Prostate gland (tissue), 2 donors: ENCODE measurements at regions not wholly inside any gene's neighbourhood (a gene's known extent, or its start where the extent isn't known, plus 50 kb on each side); places are given as distances from the start of the nearest gene placed in this dataset.

Experiments
- DNase-seq: peaks from one replicate; pipeline ENCODE4 v3.0.0-alpha.2; 2019; ENCODE audit warnings: low spot score
- H3K27ac ChIP-seq, 2 donors: fragments of 200-600 bp; sonication (generic); 2 replicates each; pipeline ENCODE4 v1.5.1; 2017 to 2019
- H3K27me3 ChIP-seq: fragments of 200-600 bp; sonication (generic); replicated peaks from 2 replicates; pipeline ENCODE4 v1.5.1; 2019; ENCODE audit not compliant: insufficient read depth
- H3K36me3 ChIP-seq, 2 donors: fragments of 200-600 bp; sonication (generic); 1 replicate in 1 of 2; 2 replicates in 1 of 2; pipeline versions ENCODE4 v1.5.1 to v1.8.1; 2017 to 2019
- H3K4me1 ChIP-seq: fragments of 200-600 bp; sonication (generic); replicated peaks from 2 replicates; pipeline ENCODE4 v1.5.1; 2019
- H3K4me3 ChIP-seq, 2 donors: fragments of 200-600 bp; sonication (generic); 2 replicates each; pipeline ENCODE4 v1.5.1; 2017 to 2019
- H3K9me3 ChIP-seq: fragments of 200-600 bp; sonication (generic); 2 replicates; pipeline ENCODE4 v1.5.1; 2017
- POLR2A ChIP-seq: fragments of 450-650 bp; IDR thresholded peaks from one replicate; pipeline ENCODE4 v1.6.1; 2016; ENCODE audit warnings: antibody characterized with exemption, mild to moderate bottlenecking
- POLR2AphosphoS5 ChIP-seq: sonication (generic); formaldehyde crosslinking; IDR thresholded peaks from one replicate; pipeline ENCODE4 v1.6.1; 2017; ENCODE audit warnings: antibody characterized with exemption
- WGBS: methylation state at CpG from one replicate; pipeline ENCODE4 v1.1.5; 2018; 5-methylcytosine and 5-hydroxymethylcytosine counted together
- intact Hi-C: fragments of 100-400 bp; cut with DNase I; formaldehyde crosslinking; loops from one replicate; pipeline ENCODE4 v1.14.2; 2022
- TF ChIP-seq, protein P1 (sequence below), 4 experiments: fragments of 200-600 bp in 2 of 4; fragments of 450-650 bp in 2 of 4; sonication (generic) in 2 of 4; IDR thresholded peaks; 1 replicate in 3 of 4; 2 replicates in 1 of 4; pipeline ENCODE4 v1.5.1; 2016 to 2019; ENCODE audit warnings: antibody characterized with exemption in 4 of 4, mild to moderate bottlenecking in 2 of 4, moderate library complexity in 2 of 4

GRCh38 chr1:82225421-82226185 is 424.9 kb downstream of the ADGRL2 start:
- H3K27me3 ChIP-seq: no peaks in the 10 kb centered on the region
- no peak overlapping the region for H3K27ac ChIP-seq
- H3K9me3 ChIP-seq: no peaks in the 10 kb centered on the region
- TF ChIP-seq POLR2AphosphoS5 (no peak), POLR2A (no peak)
- TF ChIP-seq, protein P1, sequence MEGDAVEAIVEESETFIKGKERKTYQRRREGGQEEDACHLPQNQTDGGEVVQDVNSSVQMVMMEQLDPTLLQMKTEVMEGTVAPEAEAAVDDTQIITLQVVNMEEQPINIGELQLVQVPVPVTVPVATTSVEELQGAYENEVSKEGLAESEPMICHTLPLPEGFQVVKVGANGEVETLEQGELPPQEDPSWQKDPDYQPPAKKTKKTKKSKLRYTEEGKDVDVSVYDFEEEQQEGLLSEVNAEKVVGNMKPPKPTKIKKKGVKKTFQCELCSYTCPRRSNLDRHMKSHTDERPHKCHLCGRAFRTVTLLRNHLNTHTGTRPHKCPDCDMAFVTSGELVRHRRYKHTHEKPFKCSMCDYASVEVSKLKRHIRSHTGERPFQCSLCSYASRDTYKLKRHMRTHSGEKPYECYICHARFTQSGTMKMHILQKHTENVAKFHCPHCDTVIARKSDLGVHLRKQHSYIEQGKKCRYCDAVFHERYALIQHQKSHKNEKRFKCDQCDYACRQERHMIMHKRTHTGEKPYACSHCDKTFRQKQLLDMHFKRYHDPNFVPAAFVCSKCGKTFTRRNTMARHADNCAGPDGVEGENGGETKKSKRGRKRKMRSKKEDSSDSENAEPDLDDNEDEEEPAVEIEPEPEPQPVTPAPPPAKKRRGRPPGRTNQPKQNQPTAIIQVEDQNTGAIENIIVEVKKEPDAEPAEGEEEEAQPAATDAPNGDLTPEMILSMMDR (IDR thresholded peaks at IDR 0.05): no peak
- H3K4me1 ChIP-seq: peaks cover 4% of the 10 kb centered on the region
- intact Hi-C loops: no loop called here
- 15% methylated on average over 3 of the region's 3 CpGs for WGBS
- H3K36me3 ChIP-seq: no peaks in the 10 kb centered on the region
- no peak overlapping the region for H3K4me3 ChIP-seq
- no peak for DNase-seq

- Histone ChIP-seq H3K36me3 (no peaks in the 10 kb centered on the region), H3K4me3 (no peak overlapping the region), H3K4me1 (peaks cover 4% of the 10 kb centered on the region), H3K27ac (no peak overlapping the region), H3K27me3 (no peaks in the 10 kb centered on the region), H3K9me3 (no peaks in the 10 kb centered on the region)
- WGBS: 100% methylated on average over 1 of the region's 1 CpG
- no peak for DNase-seq
- TF ChIP-seq POLR2AphosphoS5: no peak
- no peak for TF ChIP-seq POLR2A
- TF ChIP-seq, protein P1 (IDR thresholded peaks at IDR 0.05): no peak
- intact Hi-C loops: no loop called here
Observed at GRCh38 chr1:82223091-82223490, 422.4 kb downstream of the ADGRL2 start.

- 91% methylated on average over 5 of the region's 5 CpGs for WGBS
- Histone ChIP-seq H3K9me3 (no peaks in the 10 kb centered on the region), H3K27ac (no peak overlapping the region), H3K4me1 (no peaks in the 10 kb centered on the region), H3K4me3 (no peak overlapping the region), H3K36me3 (no peaks in the 10 kb centered on the region), H3K27me3 (no peaks in the 10 kb centered on the region)
- intact Hi-C loops: no loop called here
- DNase-seq: no peak
- TF ChIP-seq POLR2AphosphoS5: no peak
- TF ChIP-seq POLR2A: no peak
- TF ChIP-seq, protein P1 (IDR thresholded peaks at IDR 0.05): no peak
Observed at GRCh38 chr1:82221721-82222120, 421.0 kb downstream of the ADGRL2 start.

GRCh38 chr1:82220754-82221153 is 420.0 kb downstream of the ADGRL2 start:
- 90% methylated on average over 5 of the region's 5 CpGs for WGBS
- Histone ChIP-seq H3K4me3 (no peak overlapping the region), H3K36me3 (no peaks in the 10 kb centered on the region), H3K27me3 (no peaks in the 10 kb centered on the region), H3K9me3 (no peaks in the 10 kb centered on the region), H3K4me1 (no peaks in the 10 kb centered on the region), H3K27ac (no peak overlapping the region)
- no peak for DNase-seq
- TF ChIP-seq, protein P1 (IDR thresholded peaks at IDR 0.05): no peak
- TF ChIP-seq POLR2A (no peak), POLR2AphosphoS5 (no peak)
- intact Hi-C loops: no loop called here

GRCh38 chr1:82219841-82220240 is 419.1 kb downstream of the ADGRL2 start:
- H3K9me3 ChIP-seq: no peaks in the 10 kb centered on the region
- TF ChIP-seq, protein P1 (IDR thresholded peaks at IDR 0.05): no peak
- TF ChIP-seq POLR2A (no peak), POLR2AphosphoS5 (no peak)
- H3K36me3 ChIP-seq: no peaks in the 10 kb centered on the region
- no peak overlapping the region for H3K27ac ChIP-seq
- H3K4me3 ChIP-seq: no peak overlapping the region
- 98% methylated on average over 3 of the region's 3 CpGs for WGBS
- H3K27me3 ChIP-seq: no peaks in the 10 kb centered on the region
- intact Hi-C loops: no loop called here
- H3K4me1 ChIP-seq: no peaks in the 10 kb centered on the region
- DNase-seq: no peak
